GM21423 (cell line): ENCODE measurements at regions not wholly inside any gene's neighbourhood (a gene's known extent, or its start where the extent isn't known, plus 50 kb on each side); places are given as distances from the start of the nearest gene placed in this dataset.

Experiments used
- ATAC-seq: cut with Tn5 transposase; IDR thresholded peaks from one replicate; pipeline ENCODE4 v1.9.1; 2021; ENCODE audit warnings: mild to moderate bottlenecking, moderate library complexity; ENCODE audit not compliant: unreplicated experiment

DNA sequence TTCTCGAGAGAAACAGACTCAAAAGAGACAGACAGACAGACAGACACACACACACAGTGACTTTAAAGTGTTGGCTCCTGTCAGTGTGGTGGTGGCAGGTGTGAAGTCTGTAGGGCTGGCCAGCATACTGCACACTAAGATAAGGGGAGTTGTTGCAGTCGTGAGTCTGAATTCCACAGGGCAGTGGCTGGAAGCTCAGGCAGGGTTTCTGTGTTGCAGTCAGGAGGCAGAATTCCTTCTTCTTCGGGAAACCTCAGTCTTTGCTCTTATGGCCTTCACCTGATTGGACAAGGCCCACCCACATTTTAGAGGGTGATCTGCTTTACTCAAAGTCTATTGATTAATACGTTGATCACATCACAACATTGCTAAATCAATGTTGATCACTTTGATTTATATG is 478.4 kb upstream of the HS6ST1 start:
- no peak for ATAC-seq

DNA sequence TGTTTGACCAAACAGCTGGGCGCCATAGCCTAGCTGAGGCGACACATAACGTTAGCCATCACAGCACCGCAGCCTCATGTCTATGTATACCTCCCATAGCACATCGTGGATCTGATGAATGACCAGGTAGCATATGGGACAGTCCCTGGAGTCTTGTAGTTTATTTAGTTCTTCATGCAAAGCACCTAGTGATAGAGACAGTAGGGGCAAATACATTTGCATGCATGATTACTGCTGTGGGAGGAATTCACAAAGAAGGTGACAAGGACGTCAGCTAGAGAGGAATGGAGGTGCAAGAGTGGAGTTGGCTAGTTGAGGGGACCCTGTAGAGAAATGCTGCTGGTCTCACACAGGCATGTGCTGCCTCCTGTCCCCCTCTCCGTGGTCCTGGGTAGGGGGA is 478.9 kb upstream of the HS6ST1 start:
- ATAC-seq = peak; percentile 9

DNA sequence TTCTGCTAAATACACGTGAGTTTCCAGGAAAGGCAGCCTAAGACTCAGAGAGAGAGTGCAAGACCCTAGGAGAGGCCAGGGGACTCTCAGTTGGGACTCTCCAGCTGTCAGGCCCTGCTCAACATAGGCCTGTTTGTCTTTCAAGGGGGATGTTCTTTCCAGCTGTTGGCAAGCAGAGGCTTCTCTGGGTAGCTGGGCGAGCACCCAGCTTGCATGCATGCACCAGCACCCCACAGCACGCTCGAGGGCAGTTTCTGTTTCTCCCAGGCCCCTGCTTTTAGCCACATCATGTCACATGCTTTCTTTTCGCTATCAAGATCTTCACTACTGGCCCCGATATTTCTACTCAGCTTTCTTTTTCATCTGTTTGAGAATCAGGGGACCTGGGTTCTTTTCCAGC is 479.3 kb upstream of the HS6ST1 start:
- peak; percentile 48 for ATAC-seq

DNA sequence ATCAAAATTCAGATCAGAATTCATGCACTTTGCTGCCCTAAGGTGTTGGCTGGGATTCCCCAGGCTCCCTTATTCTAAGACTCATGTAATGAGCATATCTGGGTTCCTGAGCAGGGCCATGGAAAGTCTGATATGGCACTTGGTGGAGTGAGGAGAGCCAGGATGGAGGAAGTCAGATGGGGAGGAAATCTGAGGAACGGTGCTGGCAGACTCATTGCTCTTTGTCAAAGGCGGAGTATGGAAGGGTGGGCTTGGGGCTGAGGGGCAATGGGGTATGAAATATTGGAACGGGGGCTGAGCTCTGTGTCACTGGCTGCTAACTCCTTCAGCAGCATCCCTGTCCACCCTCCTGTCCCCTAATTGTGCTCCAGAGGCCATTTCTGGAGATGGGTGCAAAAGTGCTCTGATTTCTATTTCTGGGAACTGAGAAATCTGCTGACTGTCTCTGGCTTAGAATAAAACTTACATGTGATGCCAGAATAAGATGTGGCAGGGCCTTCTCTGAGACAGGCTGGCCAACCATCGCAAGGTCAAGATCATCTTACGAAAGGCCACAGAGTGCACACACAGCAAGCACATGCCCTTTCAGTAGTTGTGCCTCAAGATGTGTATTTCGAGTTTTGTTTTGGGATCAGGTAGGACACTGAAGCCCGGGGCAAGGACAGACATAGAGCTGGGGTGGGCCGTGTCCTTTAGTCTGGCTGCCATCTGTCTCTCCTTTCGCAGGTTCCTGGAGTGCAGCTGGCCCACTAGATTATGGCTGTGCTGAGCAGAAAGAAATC is 480.0 kb upstream of the HS6ST1 start:
- no peak for ATAC-seq

DNA sequence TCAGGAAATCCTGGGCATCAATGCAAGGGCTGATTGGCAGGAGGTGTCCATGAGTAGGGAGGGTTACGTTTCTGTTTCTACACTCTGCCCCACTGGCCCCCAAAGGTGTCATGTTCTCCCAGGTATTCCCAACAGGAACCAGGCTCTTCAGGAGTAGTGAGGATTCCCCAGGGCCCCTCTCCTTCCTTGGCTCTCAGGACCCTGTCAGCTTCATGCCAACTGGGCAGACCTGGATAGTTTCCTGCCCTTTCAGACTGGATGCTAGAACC is 480.6 kb upstream of the HS6ST1 start:
- no peak for ATAC-seq

DNA sequence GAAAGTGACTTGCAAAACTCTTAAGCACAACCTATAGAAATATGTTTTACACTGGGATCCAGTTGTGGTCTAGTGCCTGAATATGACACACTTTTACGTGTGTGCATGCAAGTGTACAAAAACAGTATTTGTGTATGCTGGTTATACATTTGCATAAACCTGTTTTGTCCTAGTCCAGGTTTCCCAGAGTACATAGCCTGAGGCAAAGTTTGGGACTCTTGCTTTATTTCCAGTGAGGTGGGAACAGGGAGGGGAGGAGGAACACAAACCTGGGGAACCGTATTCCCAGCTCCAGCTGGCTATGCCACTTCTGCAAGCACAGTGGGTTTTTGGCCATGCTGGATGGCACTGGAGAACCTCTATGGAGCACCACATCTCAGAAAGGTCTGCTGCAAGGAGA is 481.1 kb upstream of the HS6ST1 start:
- ATAC-seq = no peak

DNA sequence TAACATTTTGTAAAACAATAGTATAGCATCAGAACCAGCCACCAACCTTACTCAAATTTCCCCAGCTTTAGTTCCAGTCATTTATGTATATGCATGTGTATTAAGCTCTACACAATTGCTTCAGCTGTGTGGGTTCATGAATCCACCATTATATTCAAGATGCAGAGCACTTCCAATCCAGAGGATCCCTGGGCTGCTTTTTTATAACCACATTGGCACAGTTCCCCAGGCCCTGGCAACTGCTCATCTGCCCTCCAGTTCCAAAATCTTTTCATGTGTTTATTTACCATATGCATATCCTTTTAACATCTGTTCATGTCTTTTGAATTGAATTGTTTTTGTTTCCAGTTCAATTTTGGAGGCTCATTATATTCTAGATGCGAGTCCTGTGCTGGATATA is 482.9 kb upstream of the HS6ST1 start:
- ATAC-seq = no peak

DNA sequence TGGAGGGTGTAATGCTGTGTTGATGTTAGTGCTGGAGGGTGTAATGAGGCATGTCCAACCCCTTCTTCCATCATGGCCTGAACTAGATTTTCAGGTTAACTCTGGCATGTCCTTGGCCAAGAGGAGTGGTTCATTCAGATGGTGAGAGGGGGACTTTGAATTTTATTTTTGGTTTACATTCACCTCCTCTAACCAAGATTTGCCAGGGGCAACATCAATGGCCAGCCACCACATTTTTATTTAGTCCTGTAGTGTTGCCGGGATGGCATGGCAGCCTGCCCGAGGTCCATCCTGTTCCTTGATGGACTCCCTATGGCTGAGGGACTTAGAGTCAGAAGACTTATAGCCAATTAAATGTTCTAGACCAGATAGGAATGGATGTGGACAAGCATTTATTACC is 484.6 kb upstream of the HS6ST1 start:
- no peak for ATAC-seq

DNA sequence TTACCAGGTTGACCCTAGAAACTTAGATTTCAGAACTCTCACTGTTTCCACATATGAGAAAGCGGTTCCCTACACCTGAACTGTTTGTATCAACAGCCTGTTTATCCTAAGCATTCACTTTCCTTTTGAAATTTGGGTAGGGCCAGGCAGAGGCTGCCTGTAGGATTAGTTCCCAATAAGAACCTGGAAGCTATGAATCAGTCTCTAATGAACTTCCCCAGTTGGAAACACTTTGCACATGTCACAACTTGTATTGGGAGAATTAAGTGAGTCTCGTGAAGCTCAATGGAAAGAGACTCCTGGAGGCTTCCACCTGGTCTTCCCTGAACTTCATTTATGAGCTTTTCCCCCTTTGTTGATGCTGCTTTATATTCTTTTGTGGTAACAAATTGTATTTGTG is 486.6 kb upstream of the HS6ST1 start:
- no peak for ATAC-seq

DNA sequence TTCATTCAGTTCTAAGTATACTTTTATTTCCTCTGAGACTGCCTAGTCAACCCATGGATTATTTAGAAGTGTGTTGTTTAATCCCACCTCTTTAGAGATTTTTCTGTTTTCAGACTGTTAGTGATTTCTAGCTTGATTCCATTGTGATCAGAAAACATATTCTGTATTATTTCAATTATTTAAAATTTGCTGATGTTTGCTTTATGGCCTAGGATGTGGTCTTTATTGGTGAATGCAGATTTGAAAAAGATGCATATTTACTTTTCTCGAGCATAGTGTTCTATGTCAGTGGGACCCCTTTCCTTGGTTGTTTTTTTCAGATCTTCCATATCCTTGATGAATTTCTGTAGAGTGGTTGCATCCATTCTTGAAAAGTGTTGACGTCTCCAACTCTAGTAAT is 487.2 kb upstream of the HS6ST1 start:
- ATAC-seq = no peak

DNA sequence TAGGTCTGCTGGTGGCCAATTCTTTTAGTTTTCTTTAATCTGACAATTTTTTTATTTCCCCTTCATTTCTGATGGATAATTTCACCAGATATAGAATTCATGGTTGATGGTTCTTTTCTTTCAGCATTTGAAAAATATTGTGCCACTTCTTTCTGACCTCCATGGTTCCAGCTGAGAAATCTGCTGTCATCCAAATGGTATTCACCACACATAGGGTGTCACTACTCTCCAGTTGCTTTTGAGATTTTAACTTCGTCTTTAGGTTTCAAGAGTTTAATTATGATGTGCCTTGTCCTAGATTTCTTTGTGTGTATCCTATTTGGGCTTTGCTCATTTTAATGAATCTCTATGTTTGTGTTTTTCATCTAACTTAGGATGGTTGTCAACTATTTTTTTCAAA is 488.6 kb upstream of the HS6ST1 start:
- ATAC-seq = no peak

DNA sequence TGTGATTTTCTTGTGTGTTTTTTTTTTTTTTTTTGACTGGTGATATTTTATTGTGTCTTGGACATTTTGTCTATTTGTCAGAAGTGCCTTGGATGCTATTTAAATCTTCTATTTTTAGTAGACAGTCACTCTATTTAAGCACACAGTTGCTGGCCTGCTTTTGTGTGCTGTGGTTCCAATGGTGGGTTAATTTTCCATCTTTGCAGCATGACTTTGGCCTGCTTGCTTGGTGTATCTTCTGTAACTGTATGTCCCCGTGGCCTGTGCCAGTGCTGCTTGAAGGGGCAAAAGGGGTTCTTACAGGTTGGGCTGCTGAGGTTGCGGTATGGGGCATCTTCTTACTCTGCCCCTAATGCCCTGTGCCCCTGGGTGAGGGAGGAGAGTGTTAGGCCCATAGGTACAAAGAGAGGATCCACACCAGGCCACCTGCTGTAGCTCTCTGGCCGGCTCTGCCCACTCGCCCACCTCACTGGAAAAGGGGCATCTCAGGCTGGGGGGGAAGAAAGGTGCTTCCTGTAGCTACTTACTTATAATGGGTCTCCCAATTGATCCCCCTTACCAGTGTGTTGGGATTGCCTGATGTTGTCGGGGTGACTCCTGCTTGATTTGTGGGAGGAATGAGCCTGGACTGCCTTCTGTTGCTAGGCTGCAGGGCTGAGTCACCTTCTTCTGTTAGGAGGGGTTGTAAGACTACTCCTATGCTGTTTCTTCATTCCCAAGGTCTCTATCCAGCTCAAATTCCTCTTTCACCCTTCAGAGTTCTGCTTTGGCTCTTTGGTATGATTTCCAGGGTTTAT is 490.0 kb upstream of the HS6ST1 start:
- no peak for ATAC-seq

DNA sequence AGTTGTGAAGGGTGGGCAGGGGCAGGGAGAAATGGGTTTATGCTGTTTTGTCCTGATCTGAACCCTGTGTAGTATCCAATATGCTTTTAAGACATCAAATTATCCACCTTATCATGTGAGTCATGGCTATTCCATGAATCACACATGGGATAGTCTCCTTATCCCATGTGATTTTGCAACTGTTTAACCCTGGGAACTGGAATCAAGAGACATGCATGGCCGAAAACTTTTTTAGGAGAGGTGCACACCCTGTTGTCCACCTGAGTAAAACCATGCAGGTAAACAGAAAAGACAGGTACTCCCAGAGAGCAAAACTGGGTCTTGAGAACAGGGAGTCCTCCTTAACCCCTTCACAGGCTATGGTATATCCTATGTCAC is 490.6 kb upstream of the HS6ST1 start:
- no peak for ATAC-seq

DNA sequence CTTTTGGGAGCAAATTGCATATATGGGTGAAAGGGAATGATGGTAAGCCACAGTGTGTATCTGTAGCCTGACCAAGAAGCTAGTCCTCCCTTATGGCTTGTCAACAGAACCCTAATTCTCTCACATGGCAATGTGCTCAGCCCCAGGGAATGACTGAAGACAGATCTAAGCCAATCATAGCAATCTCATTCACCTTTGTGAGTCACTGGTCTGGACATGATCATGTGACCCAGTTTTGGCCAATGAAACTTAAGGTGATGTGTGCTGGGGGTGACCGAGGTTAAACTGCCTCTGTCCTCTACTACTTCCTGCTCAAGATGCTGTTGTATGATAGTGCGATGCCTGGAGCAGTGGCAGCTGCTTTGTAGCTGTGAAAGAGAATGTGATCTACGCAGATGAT is 491.2 kb upstream of the HS6ST1 start:
- no peak for ATAC-seq

DNA sequence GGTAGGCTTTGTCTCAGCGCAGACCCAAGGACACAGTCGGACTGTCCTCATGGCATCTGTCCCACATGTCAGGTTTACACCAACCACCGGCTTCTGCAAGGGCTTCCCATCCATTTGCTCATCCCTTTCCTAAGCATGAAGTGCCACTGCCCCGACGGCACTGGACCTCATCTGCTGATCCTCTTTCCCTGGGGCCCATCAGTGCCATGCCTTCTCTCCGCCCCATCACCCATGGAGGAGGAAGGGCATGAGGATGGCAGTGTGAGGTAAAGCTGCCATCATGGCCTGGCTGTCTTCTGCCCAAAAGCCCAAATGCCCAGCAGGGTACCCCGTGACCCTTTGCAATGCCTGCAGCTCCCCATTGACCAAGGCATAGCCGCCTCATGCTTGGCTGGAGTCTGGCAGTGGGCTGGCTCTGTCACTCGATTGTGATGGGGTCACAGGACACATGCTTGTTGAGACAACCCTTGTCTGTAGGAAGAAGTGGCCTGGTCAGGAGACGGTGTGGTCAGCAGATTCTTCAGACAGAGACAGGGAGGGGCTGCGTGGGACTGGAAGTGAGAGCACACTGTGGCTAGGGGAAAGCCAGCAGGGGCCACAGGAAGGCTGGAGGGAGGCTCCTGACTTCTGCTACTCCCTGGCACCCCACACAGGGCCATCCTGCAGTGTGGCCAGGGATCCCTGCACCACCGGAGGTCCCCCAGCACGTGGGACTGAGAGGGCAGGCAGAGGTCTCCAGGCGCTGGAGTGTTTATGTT is 493.7 kb upstream of the HS6ST1 start:
- no peak for ATAC-seq

DNA sequence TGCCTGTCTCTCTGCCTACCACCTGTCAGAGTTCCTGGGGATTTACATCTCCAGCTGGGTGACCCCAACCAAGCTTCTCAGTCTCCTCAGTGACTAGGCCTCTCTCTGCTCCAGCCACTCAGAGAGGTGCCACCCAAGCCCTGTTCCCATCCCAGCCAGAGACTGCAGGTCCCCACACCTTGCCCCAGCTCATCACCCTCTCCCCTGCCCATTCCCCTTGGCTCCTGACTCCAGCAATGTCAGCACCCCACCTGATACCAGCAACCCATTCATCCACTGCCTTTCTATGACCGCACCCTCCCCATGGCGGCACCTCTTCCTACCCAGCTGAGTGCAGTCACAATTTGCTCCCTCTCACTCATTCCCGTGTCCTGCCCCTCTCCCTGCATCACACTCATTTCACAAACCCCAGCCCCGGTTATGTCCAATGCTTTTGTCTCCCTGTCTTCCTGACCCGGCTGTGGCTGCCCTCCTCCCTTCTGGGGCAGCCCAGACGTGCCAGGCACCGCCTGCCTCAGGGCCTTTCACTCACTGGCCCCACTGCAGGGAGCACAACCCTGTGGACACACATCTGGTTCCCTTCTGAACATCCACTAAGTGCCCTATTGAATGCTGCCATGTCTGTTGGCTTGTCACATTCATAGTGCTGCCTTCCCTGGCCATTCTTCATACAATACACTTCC is 494.8 kb upstream of the HS6ST1 start:
- no peak for ATAC-seq

DNA sequence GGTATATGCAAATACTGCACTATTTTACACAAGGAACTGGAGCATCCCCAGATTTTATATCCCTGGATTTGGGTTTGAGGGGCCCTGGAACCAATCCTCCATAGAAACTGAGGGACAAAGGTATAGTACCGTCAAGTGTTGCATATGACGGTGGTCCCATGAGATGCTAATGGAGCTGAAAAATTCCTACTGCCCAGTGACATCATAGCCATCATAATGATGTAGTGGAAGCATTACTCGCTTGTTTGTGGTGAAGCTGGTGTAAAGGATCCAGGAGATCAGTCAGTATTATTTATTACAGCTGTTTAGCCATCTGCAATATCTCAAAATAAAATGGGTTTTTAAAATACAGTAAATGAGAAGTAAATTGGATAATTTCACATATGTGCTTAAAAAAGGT is 496.6 kb upstream of the HS6ST1 start:
- no peak for ATAC-seq

DNA sequence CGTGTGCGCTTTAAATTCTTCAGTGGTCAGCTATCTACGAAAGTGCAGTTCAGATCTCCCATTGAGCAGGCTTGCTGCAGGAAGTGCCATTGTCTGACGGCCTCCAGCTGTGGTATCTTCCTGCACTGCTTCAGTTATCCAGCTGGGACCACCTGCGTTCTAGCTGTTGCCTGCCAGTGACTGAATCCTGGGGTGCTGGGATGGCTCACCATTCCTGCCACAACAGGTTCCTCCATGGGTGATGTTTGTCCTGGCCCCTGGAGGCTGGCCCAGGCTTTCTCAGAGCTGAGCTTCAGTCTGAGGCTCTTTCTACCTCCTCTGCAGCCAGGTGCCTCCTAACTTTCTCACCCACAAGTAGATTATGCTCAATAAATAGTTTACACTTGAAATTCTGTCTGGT is 498.5 kb upstream of the HS6ST1 start:
- no peak for ATAC-seq

DNA sequence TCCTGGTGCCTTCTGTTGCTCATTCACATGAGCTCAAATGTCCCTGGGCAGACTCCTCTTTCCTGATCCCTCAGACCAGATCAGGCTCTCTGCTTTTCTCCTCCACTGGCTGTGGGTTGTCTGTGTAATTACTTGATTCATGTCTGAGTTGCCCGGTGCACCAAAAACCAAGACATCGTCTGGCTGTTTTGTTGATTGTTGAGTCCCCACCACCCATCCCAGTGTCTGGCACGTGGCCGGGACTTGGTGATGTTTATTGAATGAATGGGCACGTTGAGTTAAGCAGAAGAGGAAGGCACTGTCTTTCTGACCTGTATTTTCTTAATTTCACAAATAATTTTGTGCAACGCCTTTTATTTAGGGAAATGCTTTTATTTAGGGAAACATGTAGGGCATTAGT is 499.1 kb upstream of the HS6ST1 start:
- no peak for ATAC-seq

DNA sequence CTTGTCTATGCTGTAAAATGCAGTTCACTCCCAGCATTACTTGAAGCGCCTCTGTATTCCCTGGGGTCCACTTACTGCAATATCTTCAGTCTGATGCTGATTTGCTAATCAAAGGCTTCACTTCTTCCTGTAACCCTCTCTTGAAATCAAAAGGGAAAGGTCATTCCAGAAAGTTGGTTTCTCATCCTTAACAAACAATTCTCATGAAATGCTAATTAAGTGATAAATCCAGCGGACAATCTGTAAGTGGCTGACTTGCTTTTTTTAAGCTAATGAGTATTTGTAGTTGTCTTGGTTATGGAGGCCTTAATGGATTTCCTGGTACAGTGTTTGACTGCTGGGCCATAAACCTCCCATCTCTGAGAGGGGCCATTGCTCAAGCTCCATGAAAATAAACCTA is 499.6 kb upstream of the HS6ST1 start:
- no peak for ATAC-seq

DNA sequence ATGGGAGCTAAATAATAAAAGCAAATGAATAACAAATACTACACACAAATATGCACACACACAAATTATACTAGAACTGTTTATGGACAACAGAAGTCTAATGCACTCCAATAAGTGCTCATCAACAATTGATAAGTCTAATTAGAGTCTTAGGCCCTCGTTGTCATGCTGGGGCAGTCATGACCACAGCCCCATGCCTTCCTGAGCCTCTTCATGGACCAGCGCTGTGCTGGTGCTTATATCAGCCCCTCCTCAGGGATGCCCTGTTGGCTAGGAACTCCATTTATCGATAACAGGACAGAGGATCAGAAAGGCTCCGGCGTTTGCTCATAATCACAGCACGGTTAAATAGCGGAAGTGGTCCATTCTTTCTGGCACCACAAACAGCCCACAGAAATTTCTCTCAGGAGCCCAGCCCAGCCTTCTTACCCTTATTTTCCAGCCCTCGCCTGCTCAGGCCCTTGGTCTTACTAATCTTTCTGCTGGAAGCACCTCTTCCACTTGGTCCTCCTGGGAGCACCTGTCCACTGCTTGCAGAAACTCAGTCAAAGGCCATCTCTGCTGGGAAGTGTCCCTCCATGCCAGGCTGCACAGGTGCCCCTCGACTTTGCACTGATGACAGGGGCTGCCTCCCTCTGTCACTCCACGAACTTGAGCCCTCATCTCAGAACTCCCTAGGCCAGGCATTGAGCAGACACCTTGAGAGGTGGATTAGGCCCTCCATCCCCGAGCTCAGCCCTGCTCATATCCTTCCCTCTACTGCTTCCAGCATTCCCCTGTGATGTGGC is 500.2 kb upstream of the HS6ST1 start:
- ATAC-seq = no peak
